Karpas-422 (cell line): ENCODE measurements at regions not wholly inside any gene's neighbourhood (a gene's known extent, or its start where the extent isn't known, plus 50 kb on each side); places are given as distances from the start of the nearest gene placed in this dataset.
"Not testable (repeated sequence)": the region's sequence is repeated elsewhere in the genome, so short reads cannot be mapped to it uniquely, and the experiment has no call there.

Source experiments
- DNase-seq: peaks from one replicate; pipeline ENCODE4 v3.0.0-alpha.2; 2015
- H2AFZ ChIP-seq: fragments of 200-600 bp; sonication (generic); 2 replicates; pipeline ENCODE4 v1.6.1; 2014; ENCODE audit warnings: antibody characterized with exemption, low read length, mixed read lengths
- H3K27ac ChIP-seq: fragments of 200-600 bp; sonication (generic); 2 replicates; pipeline ENCODE4 v1.5.1; 2014; ENCODE audit warnings: mild to moderate bottlenecking, low read length, moderate library complexity
- H3K27me3 ChIP-seq: fragments of 200-600 bp; sonication (generic); 2 replicates; pipeline ENCODE4 v1.6.1; 2014; ENCODE audit warnings: low read length, mixed read lengths
- H3K36me3 ChIP-seq: fragments of 200-600 bp; sonication (generic); 2 replicates; pipeline ENCODE4 v1.6.1; 2014; ENCODE audit warnings: low read length, mixed read lengths; ENCODE audit not compliant: insufficient read depth
- H3K4me1 ChIP-seq: fragments of 200-600 bp; sonication (generic); 2 replicates; pipeline ENCODE4 v1.6.1; 2014; ENCODE audit warnings: mild to moderate bottlenecking, low read length, mixed read lengths
- H3K4me2 ChIP-seq: fragments of 200-600 bp; sonication (generic); 2 replicates; pipeline ENCODE4 v1.6.1; 2014; ENCODE audit warnings: low read length, low read depth, mild to moderate bottlenecking; ENCODE audit not compliant: poor library complexity, severe bottlenecking
- H3K4me3 ChIP-seq: fragments of 200-600 bp; sonication (generic); 2 replicates; pipeline ENCODE4 v1.5.1; 2014; ENCODE audit warnings: mild to moderate bottlenecking, antibody characterized with exemption, low read length, mixed read lengths
- H3K79me2 ChIP-seq: fragments of 200-600 bp; sonication (generic); 2 replicates; pipeline ENCODE4 v1.6.1; 2014; ENCODE audit warnings: mild to moderate bottlenecking, low read length, mixed read lengths
- H3K9ac ChIP-seq: fragments of 200-600 bp; sonication (generic); 2 replicates; pipeline ENCODE4 v1.6.0; 2014; ENCODE audit warnings: low read length
- H3K9me2 ChIP-seq: fragments of 200-600 bp; sonication (generic), shearing (Covaris generic); replicated peaks from 2 replicates; pipeline ENCODE4 v1.6.0; 2014; ENCODE audit warnings: mild to moderate bottlenecking, low read length, moderate library complexity; ENCODE audit not compliant: insufficient read depth
- H3K9me3 ChIP-seq: fragments of 300-700, 200-600 bp; sonication (generic); 2 replicates; pipeline ENCODE4 v1.6.1; 2014; ENCODE audit warnings: low read length, mixed read lengths
- H4K20me1 ChIP-seq: fragments of 200-600 bp; sonication (generic); 2 replicates; pipeline ENCODE4 v1.6.1; 2014; ENCODE audit warnings: mild to moderate bottlenecking, antibody characterized with exemption, low read length, low read depth; ENCODE audit not compliant: insufficient read depth

GRCh38 chr5:56737002-56737621 is 78.2 kb upstream of the MAP3K1 start:
- H4K20me1 ChIP-seq: no peaks in the 10 kb centered on the region
- peak overlapping the region; percentile 68; the same call in 1 of the 2 replicates for H2AFZ ChIP-seq
- H3K4me2 ChIP-seq: peak overlapping the region; percentile 88
- H3K27ac ChIP-seq: peak overlapping the region; percentile 94
- peaks cover 59% of the 10 kb centered on the region for H3K4me1 ChIP-seq
- H3K9me3 ChIP-seq: no peaks in the 10 kb centered on the region
- no peaks in the 10 kb centered on the region for H3K27me3 ChIP-seq
- DNase-seq: peak; percentile 59
- H3K79me2 ChIP-seq: no peaks in the 10 kb centered on the region
- no peak overlapping the region for H3K4me3 ChIP-seq
- H3K9ac ChIP-seq: peak overlapping the region; percentile 49
- H3K36me3 ChIP-seq: no peaks in the 10 kb centered on the region
- no peaks in the 10 kb centered on the region for H3K9me2 ChIP-seq

DNA sequence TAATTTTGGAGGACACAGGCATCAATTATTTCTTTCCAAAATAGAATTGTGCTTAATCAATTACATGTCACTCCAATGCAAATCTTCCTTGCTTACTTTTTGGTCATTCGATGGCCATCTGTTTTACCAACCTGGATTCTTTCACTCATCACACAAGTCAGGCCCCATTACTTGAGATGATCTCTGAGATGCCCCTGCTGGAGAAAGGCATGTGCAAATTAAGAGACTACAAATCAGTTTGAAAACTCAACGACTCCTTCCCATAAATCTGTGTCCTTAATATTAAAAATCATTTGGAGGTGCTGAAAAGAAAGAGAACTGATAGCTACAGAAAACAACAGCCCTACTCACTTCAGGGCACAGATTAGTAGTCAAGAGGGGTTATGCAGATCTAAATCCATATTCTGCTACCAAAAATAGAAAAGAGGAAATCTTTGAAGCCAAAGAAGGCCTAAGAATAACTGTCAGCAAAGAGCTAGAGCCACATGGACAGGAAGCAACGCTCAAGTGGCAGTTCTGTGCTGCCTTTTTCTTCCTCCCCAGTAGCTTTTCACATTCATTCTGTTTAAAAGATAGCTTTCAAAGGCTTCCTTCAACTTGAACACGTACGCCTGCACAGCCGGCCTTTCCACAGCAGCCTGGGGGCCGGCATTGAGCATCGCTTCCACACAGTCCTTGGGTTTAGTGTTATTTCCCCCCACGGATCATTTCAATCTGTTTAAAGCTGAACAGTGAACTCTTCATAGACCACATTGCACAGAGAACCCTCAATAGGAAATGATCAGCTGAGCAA is 79.3 kb upstream of the MAP3K1 start:
- Histone ChIP-seq H3K9me2 (no peaks in the 10 kb centered on the region), H3K9ac (peak overlapping the region; percentile 49), H3K9me3 (no peaks in the 10 kb centered on the region), H3K79me2 (no peaks in the 10 kb centered on the region), H2AFZ (peak overlapping the region; percentile 68), H3K36me3 (no peaks in the 10 kb centered on the region), H3K4me3 (peak overlapping the region; percentile 22), H3K27me3 (no peaks in the 10 kb centered on the region), H3K4me2 (peak overlapping the region; percentile 88), H3K27ac (peak overlapping the region; percentile 94), H4K20me1 (no peaks in the 10 kb centered on the region), H3K4me1 (peaks cover 59% of the 10 kb centered on the region)
- DNase-seq: peak; percentile 85

GRCh38 chr5:56734091-56734694 is 81.2 kb upstream of the MAP3K1 start:
- Histone ChIP-seq H3K4me2 (peak overlapping the region; percentile 88), H2AFZ (no peak overlapping the region), H3K27ac (peak overlapping the region; percentile 94), H3K4me1 (peaks cover 65% of the 10 kb centered on the region), H4K20me1 (no peaks in the 10 kb centered on the region), H3K9me2 (no peaks in the 10 kb centered on the region), H3K9ac (peak overlapping the region; percentile 49), H3K9me3 (no peaks in the 10 kb centered on the region), H3K4me3 (peak overlapping the region; percentile 52), H3K79me2 (no peaks in the 10 kb centered on the region), H3K27me3 (no peaks in the 10 kb centered on the region), H3K36me3 (no peaks in the 10 kb centered on the region)
- DNase-seq: peak; percentile 86

DNA sequence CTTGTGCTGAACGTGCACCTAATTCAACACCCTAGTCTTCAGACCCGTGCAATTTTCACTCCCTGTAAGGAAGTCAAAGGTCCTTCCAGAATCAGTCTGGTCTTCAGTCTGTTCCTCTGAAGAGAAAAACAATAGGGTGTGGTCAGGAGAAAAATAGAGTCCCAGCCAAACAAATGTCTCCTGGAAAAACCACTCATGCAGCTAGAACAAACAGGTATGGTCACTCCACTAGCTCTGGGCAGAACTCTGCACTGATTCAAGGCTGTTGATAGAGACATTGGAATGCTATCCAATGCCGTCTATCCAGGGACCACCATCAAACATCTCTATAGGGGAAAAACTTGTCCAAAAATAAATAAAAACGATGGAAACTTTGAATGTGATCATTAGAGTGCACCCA is 81.8 kb upstream of the MAP3K1 start:
- peak overlapping the region; percentile 88 for H3K4me2 ChIP-seq
- H3K4me1 ChIP-seq: peaks cover 71% of the 10 kb centered on the region
- H3K27me3 ChIP-seq: no peaks in the 10 kb centered on the region
- peak overlapping the region; percentile 49 for H3K9ac ChIP-seq
- H3K36me3 ChIP-seq: no peaks in the 10 kb centered on the region
- no peaks in the 10 kb centered on the region for H3K9me2 ChIP-seq
- no peaks in the 10 kb centered on the region for H4K20me1 ChIP-seq
- no peak overlapping the region for H2AFZ ChIP-seq
- no peak for DNase-seq
- H3K27ac ChIP-seq: peak overlapping the region; percentile 94
- peak overlapping the region; percentile 52 for H3K4me3 ChIP-seq
- no peaks in the 10 kb centered on the region for H3K9me3 ChIP-seq
- no peaks in the 10 kb centered on the region for H3K79me2 ChIP-seq

DNA sequence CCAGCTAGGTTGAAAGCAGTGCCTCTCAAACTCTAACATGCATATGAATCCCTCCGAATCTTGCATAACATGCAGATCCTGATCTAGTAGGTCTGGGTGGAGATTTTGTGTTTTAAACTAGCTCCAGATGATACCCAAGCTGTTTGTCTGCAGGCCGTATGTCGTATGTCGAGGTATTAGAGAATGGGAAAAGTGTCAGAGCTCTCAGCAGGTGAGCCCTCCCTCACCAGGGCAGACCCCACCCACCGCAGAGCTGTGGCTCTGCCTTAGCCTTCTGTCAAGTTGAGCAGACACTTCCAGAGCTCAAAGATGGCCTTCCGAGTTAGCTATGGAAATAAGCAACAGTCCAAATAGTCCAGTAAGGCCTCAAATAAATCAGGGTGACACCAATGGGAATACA is 83.2 kb upstream of the MAP3K1 start:
- Histone ChIP-seq H4K20me1 (no peaks in the 10 kb centered on the region), H3K4me3 (no peak overlapping the region), H2AFZ (no peak overlapping the region), H3K36me3 (no peaks in the 10 kb centered on the region), H3K9me3 (no peaks in the 10 kb centered on the region), H3K27ac (no peak overlapping the region), H3K27me3 (no peaks in the 10 kb centered on the region), H3K79me2 (no peaks in the 10 kb centered on the region), H3K4me1 (peaks cover 60% of the 10 kb centered on the region), H3K9me2 (no peaks in the 10 kb centered on the region), H3K4me2 (no peak overlapping the region), H3K9ac (no peak overlapping the region)
- DNase-seq: no peak

GRCh38 chr5:56731473-56731872 is 83.9 kb upstream of the MAP3K1 start:
- DNase-seq, H4K20me1 ChIP-seq, H3K79me2 ChIP-seq, H3K27ac ChIP-seq, H3K9ac ChIP-seq, H3K4me3 ChIP-seq, H2AFZ ChIP-seq, H3K27me3 ChIP-seq, H3K36me3 ChIP-seq, H3K4me2 ChIP-seq, H3K9me2 ChIP-seq, H3K9me3 ChIP-seq: not testable (repeated sequence)
- H3K4me1 ChIP-seq: peaks cover 54% of the 10 kb centered on the region

- H3K27me3 ChIP-seq: no peaks in the 10 kb centered on the region
- H3K4me1 ChIP-seq: peaks cover 38% of the 10 kb centered on the region
- no peaks in the 10 kb centered on the region for H4K20me1 ChIP-seq
- H3K79me2 ChIP-seq: no peaks in the 10 kb centered on the region
- no peak overlapping the region for H3K4me2 ChIP-seq
- H3K9me2 ChIP-seq: no peaks in the 10 kb centered on the region
- no peak overlapping the region for H3K4me3 ChIP-seq
- H2AFZ ChIP-seq: no peak overlapping the region
- no peak overlapping the region for H3K27ac ChIP-seq
- no peak for DNase-seq
- no peak overlapping the region for H3K9ac ChIP-seq
- no peaks in the 10 kb centered on the region for H3K36me3 ChIP-seq
- H3K9me3 ChIP-seq: no peaks in the 10 kb centered on the region
Measured at GRCh38 chr5:56729488-56729887, 85.9 kb upstream of the MAP3K1 start.

- H3K27ac ChIP-seq: no peak overlapping the region
- DNase-seq: no peak
- no peaks in the 10 kb centered on the region for H3K27me3 ChIP-seq
- no peaks in the 10 kb centered on the region for H4K20me1 ChIP-seq
- H3K9ac ChIP-seq: no peak overlapping the region
- no peak overlapping the region for H2AFZ ChIP-seq
- H3K9me3 ChIP-seq: no peaks in the 10 kb centered on the region
- no peaks in the 10 kb centered on the region for H3K9me2 ChIP-seq
- no peaks in the 10 kb centered on the region for H3K79me2 ChIP-seq
- no peak overlapping the region for H3K4me3 ChIP-seq
- no peak overlapping the region for H3K4me2 ChIP-seq
- H3K4me1 ChIP-seq: peaks cover 17% of the 10 kb centered on the region
- H3K36me3 ChIP-seq: no peaks in the 10 kb centered on the region
Measured at GRCh38 chr5:56725711-56726411, 89.5 kb upstream of the MAP3K1 start.
